Sigmoid colon (tissue), 6 donors: ENCODE measurements at regions not wholly inside any gene's neighbourhood (a gene's known extent, or its start where the extent isn't known, plus 50 kb on each side); places are given as distances from the start of the nearest gene placed in this dataset.

Experiments
- DNase-seq: peaks from one replicate; pipeline ENCODE4 v3.0.0-alpha.2; 2019
- H3K27ac ChIP-seq, 4 donors: fragments of 200-600 bp; sonication (generic); one replicate each; pipeline ENCODE4 v1.5.1; 2016 to 2019; ENCODE audit warnings: mild to moderate bottlenecking in 1 of 4
- H3K27me3 ChIP-seq, 3 donors: fragments of 200-600 bp; sonication (generic); one replicate each; pipeline ENCODE4 v1.5.1; 2019; ENCODE audit warnings: mild to moderate bottlenecking in 1 of 3
- H3K36me3 ChIP-seq, 4 donors: fragments of 200-600 bp; sonication (generic); one replicate each; pipeline ENCODE4 v1.5.1; 2016 to 2019
- H3K4me1 ChIP-seq, 4 donors: fragments of 200-600 bp; sonication (generic); one replicate each; pipeline ENCODE4 v1.5.1; 2017 to 2019
- H3K4me3 ChIP-seq, 4 donors: fragments of 200-600 bp; sonication (generic); one replicate each; pipeline ENCODE4 v1.5.1; 2017 to 2019; ENCODE audit warnings: mild to moderate bottlenecking in 2 of 4, moderate library complexity in 1 of 4
- H3K9me3 ChIP-seq, 4 donors: fragments of 200-600 bp in 3 of 4; sonication (generic) in 3 of 4; one replicate each; pipeline versions ENCODE4 v1.5.1 to v1.6.1; 2013 to 2019
- CTCF ChIP-seq, 4 experiments: fragments of 450-650 bp in 3 of 4; fragments of 200-600 bp in 1 of 4; IDR thresholded peaks; one replicate each; pipeline ENCODE4 v1.5.1; 2016 to 2019; ENCODE audit warnings: antibody characterized with exemption in 4 of 4, mild to moderate bottlenecking in 3 of 4, moderate library complexity in 2 of 4
- EP300 ChIP-seq, 4 donors: sonication (generic); formaldehyde crosslinking; IDR thresholded peaks; one replicate each; pipeline ENCODE4 v1.6.1; 2017; ENCODE audit warnings: antibody characterized with exemption in 4 of 4
- POLR2A ChIP-seq, 2 donors: fragments of 450-650 bp; IDR thresholded peaks; one replicate each; pipeline ENCODE4 v1.6.1; 2016; ENCODE audit warnings: antibody characterized with exemption in 2 of 2, mild to moderate bottlenecking in 2 of 2, moderate library complexity in 2 of 2
- POLR2AphosphoS5 ChIP-seq, 4 donors: sonication (generic); formaldehyde crosslinking; IDR thresholded peaks; one replicate each; pipeline ENCODE4 v1.6.1; 2017; ENCODE audit warnings: antibody characterized with exemption in 4 of 4
- WGBS, 2 donors: extraction: QIAGEN DNeasy Blood & Tissue Kit; methylation state at CpG; one replicate each; pipeline ENCODE4 v1.1.7; 2013; 5-methylcytosine and 5-hydroxymethylcytosine counted together
- intact Hi-C: fragments of 100-400 bp; cut with DNase I; formaldehyde crosslinking; loops from one replicate; pipeline ENCODE4 v1.15.1; 2023
- donor health status: healthy with polysubstance abuse.
- donor health status: healthy.

DNA sequence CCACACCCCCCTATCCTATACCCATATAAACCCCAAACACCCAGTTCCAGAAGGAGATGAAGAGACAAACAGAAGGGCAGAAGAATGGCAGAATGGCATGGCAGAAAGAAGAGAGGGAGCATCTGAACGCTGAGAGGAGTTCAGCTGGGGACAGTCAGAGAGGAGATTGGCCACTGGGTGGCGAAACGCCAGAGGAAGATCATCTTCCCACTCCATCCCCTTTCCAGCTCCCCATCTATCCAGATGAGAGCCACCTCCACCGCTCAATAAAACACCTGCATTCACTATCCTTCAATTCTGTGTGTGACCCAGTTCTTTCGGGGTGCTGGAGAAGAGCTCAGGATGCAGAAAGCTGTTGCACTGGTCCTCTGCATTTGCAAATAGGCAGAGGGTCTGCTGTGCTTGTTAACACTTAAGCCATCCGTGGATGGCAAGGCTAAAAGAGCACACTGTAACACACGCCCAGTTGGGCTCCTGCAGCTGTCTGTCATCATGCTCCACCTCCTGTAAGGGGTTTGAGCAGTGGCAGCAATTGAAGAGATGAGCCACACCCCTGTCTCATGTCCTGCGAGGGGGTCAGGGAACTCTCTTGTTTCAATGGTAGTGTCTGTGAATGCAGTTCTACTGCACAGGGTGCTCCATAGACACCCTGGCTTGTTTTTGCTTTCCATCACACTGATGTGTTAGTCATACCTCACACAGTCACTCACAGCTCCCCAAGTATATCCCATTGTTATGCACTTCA is 1034.8 kb upstream of the RBFOX1 start:
- Histone ChIP-seq H3K36me3 (no peaks in the 10 kb centered on the region), H3K27me3 (no peaks in the 10 kb centered on the region), H3K4me1 (no peaks in the 10 kb centered on the region), H3K9me3 (no peaks in the 10 kb centered on the region), H3K4me3 (no peak overlapping the region), H3K27ac (no peak overlapping the region)
- TF ChIP-seq POLR2A (IDR thresholded peaks at IDR 0.05): no peak
- no peak for TF ChIP-seq CTCF (IDR thresholded peaks at IDR 0.05)
- no peak for TF ChIP-seq EP300 (IDR thresholded peaks at IDR 0.05)
- TF ChIP-seq POLR2AphosphoS5 (IDR thresholded peaks at IDR 0.05): no peak
- no peak for DNase-seq
- WGBS, 2 donors: 76 to 88% methylated on average over 8 of the region's 8 CpGs
- intact Hi-C loops: no loop called here

DNA sequence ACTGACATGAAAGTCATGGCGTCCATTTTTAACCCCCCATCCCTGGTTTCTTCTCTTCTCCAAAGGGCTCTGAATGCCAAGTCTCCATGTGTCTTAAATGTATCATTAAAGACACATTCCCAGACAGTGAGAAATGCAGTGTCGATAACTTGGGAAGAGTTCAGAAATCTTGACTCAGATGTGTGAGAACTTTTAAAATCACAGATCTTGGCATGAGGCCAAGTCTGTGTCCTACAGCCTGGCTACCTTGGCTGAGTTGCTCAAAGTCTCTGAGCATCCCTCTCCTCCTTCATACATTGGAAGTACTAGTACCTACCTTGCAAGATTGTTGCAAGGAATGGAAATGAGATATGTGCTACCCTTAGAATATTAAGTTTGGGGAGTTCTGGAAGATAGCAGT is 1046.5 kb upstream of the RBFOX1 start:
- no peak for DNase-seq
- H3K27me3 ChIP-seq: no peaks in the 10 kb centered on the region
- H3K36me3 ChIP-seq: no peaks in the 10 kb centered on the region
- WGBS, 2 donors: 94% methylated on average over 2 of the region's 2 CpGs
- intact Hi-C loops: no loop called here
- peaks cover 0 to 5% (median 0%) of the 10 kb centered on the region in 4 donors for H3K9me3 ChIP-seq
- TF ChIP-seq POLR2AphosphoS5 (IDR thresholded peaks at IDR 0.05) (no peak), CTCF (IDR thresholded peaks at IDR 0.05) (no peak), EP300 (IDR thresholded peaks at IDR 0.05) (no peak), POLR2A (IDR thresholded peaks at IDR 0.05) (no peak)
- no peak overlapping the region for H3K27ac ChIP-seq
- H3K4me1 ChIP-seq: no peaks in the 10 kb centered on the region
- H3K4me3 ChIP-seq: no peak overlapping the region

GRCh38 chr16:6284731-6285130 is 1047.9 kb upstream of the RBFOX1 start:
- Histone ChIP-seq H3K4me3 (no peak overlapping the region), H3K27ac (no peak overlapping the region), H3K4me1 (no peaks in the 10 kb centered on the region), H3K27me3 (no peaks in the 10 kb centered on the region), H3K36me3 (no peaks in the 10 kb centered on the region), H3K9me3 (peaks cover 0 to 5% (median 0%) of the 10 kb centered on the region in 4 donors)
- 55 to 83% methylated on average over 7 of the region's 7 CpGs for WGBS, 2 donors
- no peak for DNase-seq
- TF ChIP-seq EP300 (IDR thresholded peaks at IDR 0.05): no peak
- no peak for TF ChIP-seq POLR2A (IDR thresholded peaks at IDR 0.05)
- no peak for TF ChIP-seq POLR2AphosphoS5 (IDR thresholded peaks at IDR 0.05)
- no peak for TF ChIP-seq CTCF (IDR thresholded peaks at IDR 0.05)
- intact Hi-C loops: no loop called here

- intact Hi-C loops: no loop called here
- Histone ChIP-seq H3K27me3 (no peaks in the 10 kb centered on the region), H3K36me3 (no peaks in the 10 kb centered on the region), H3K4me3 (no peak overlapping the region), H3K4me1 (no peaks in the 10 kb centered on the region), H3K9me3 (no peaks in the 10 kb centered on the region), H3K27ac (no peak overlapping the region)
- WGBS, 2 donors: 95 to 96% methylated on average over 1 of the region's 1 CpG
- DNase-seq: no peak
- no peak for TF ChIP-seq POLR2AphosphoS5 (IDR thresholded peaks at IDR 0.05)
- TF ChIP-seq POLR2A (IDR thresholded peaks at IDR 0.05): no peak
- no peak for TF ChIP-seq EP300 (IDR thresholded peaks at IDR 0.05)
- TF ChIP-seq CTCF (IDR thresholded peaks at IDR 0.05): no peak
These were observed 1050.7 kb upstream of the RBFOX1 start for GRCh38 chr16:6281994-6282393.

DNA sequence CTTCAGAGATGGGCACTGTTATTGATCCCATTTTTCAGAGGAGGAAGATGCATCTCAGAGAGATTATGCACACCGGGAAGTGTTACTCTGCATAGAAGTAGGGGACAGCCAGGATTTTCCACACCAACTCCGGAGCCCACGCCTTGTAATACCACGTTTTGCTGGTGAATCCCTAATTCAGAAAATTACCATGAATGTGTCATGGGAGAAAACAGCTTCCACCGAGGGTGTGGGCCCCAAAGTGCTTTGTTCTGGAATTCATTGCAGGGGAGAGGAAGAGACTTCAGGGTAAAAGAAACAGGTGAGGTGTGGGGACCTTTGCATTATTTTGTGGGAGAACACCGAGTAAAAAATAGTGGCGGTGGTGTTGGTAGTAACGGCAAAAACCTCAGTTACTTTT is 1051.4 kb upstream of the RBFOX1 start:
- intact Hi-C loops: no loop called here
- Histone ChIP-seq H3K4me1 (no peaks in the 10 kb centered on the region), H3K4me3 (no peak overlapping the region), H3K27ac (no peak overlapping the region), H3K36me3 (no peaks in the 10 kb centered on the region), H3K27me3 (no peaks in the 10 kb centered on the region), H3K9me3 (no peaks in the 10 kb centered on the region)
- no peak for DNase-seq
- WGBS, 2 donors: 89 to 90% methylated on average over 8 of the region's 8 CpGs
- no peak for TF ChIP-seq POLR2AphosphoS5 (IDR thresholded peaks at IDR 0.05)
- TF ChIP-seq CTCF (IDR thresholded peaks at IDR 0.05): no peak
- no peak for TF ChIP-seq POLR2A (IDR thresholded peaks at IDR 0.05)
- TF ChIP-seq EP300 (IDR thresholded peaks at IDR 0.05): no peak
